Stimulated activated CD4-positive, alpha-beta T cell treated with anti-CD3 and anti-CD28 coated beads, Interleukin-4, amount 100 ng/mL, for 1 hour (primary cell): ENCODE measurements at regions not wholly inside any gene's neighbourhood (a gene's known extent, or its start where the extent isn't known, plus 50 kb on each side); places are given as distances from the start of the nearest gene placed in this dataset.

Experiments used
- DNase-seq: peaks from one replicate; pipeline ENCODE4 v3.0.0-alpha.2; 2020

- no peak for DNase-seq
Observed at GRCh38 chr3:103385961-103386656, 951.3 kb downstream of the ZPLD1 start.

- no peak for DNase-seq
Observed at GRCh38 chr3:103388214-103388613, 953.4 kb downstream of the ZPLD1 start.

- no peak for DNase-seq
Observed at GRCh38 chr3:103389356-103389755, 954.5 kb downstream of the ZPLD1 start.

GRCh38 chr3:103393395-103394186 lies 958.8 kb downstream of the ZPLD1 start:
- DNase-seq, result no peak

- no peak for DNase-seq
Observed at GRCh38 chr3:103403191-103403590, 968.4 kb downstream of the ZPLD1 start.

GRCh38 chr3:103406320-103406850 lies 971.6 kb downstream of the ZPLD1 start:
- DNase-seq, result no peak

- DNase-seq, result no peak
Observed at GRCh38 chr3:103410231-103410630, 975.4 kb downstream of the ZPLD1 start.

- no peak for DNase-seq
Observed at GRCh38 chr3:103421460-103421859, 986.6 kb downstream of the ZPLD1 start.

- DNase-seq, result no peak
Observed at GRCh38 chr3:103437883-103438282, 1003.1 kb downstream of the ZPLD1 start.

- DNase-seq, result no peak
Observed at GRCh38 chr3:103440539-103441203, 1005.9 kb downstream of the ZPLD1 start.

GRCh38 chr3:103446953-103447629 lies 1012.3 kb downstream of the ZPLD1 start:
- DNase-seq, result no peak

GRCh38 chr3:103453152-103453551 lies 1018.3 kb downstream of the ZPLD1 start:
- DNase-seq, result no peak

- DNase-seq, result no peak
Observed at GRCh38 chr3:103459815-103460214, 1025.0 kb downstream of the ZPLD1 start.

GRCh38 chr3:103470498-103470897 lies 1035.7 kb downstream of the ZPLD1 start:
- DNase-seq, result no peak

- DNase-seq, result no peak
Observed at GRCh38 chr3:103494011-103494410, 1059.2 kb downstream of the ZPLD1 start.

GRCh38 chr3:103494512-103494911 lies 1059.7 kb downstream of the ZPLD1 start:
- DNase-seq, result no peak

- DNase-seq, result no peak
Observed at GRCh38 chr3:103495186-103495585, 1060.4 kb downstream of the ZPLD1 start.

GRCh38 chr3:103499132-103499900 lies 1064.5 kb downstream of the ZPLD1 start:
- no peak for DNase-seq

- DNase-seq, result no peak
Observed at GRCh38 chr3:103499967-103500366, 1065.2 kb downstream of the ZPLD1 start.

GRCh38 chr3:103510760-103511159 lies 1075.9 kb downstream of the ZPLD1 start:
- no peak for DNase-seq

- no peak for DNase-seq
Observed at GRCh38 chr3:103511891-103512290, 1077.1 kb downstream of the ZPLD1 start.

- DNase-seq, result no peak
Observed at GRCh38 chr3:103512595-103512994, 1077.8 kb downstream of the ZPLD1 start.
